HG03066 (cell line): ENCODE measurements at regions not wholly inside any gene's neighbourhood (a gene's known extent, or its start where the extent isn't known, plus 50 kb on each side); places are given as distances from the start of the nearest gene placed in this dataset.
"Not testable (repeated sequence)": the region's sequence is repeated elsewhere in the genome, so short reads cannot be mapped to it uniquely, and the experiment has no call there.

Experiments
- ATAC-seq: cut with Tn5 transposase; IDR thresholded peaks from one replicate; pipeline ENCODE4 v1.9.1; 2021; ENCODE audit warnings: low read depth; ENCODE audit not compliant: unreplicated experiment

GRCh38 chr1:224529844-224530243 lies 86.3 kb upstream of the CNIH3 start:
- ATAC-seq = no peak

DNA sequence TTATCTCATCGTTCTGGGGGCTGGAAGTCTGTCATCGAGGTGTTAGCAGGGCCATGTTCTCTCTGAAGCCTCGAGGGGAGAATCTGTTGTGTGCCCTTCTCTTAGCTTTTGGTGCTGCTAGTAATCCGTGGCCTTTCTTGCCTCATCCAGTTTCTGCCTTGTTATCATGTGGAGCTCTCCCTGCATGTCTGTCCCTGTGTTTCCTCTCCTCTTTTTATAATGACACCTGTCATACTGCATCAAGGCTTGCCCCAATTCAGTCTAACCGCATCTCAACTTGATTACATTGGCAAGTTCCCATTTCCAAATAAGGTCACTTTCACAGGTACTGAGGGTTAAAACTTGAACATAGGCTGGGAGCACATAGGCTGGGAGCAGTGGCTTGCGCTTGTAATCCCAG lies 82.6 kb upstream of the CNIH3 start:
- ATAC-seq = no peak

- no peak for ATAC-seq
These were observed 81.4 kb upstream of the CNIH3 start for GRCh38 chr1:224534731-224535130.

GRCh38 chr1:224535641-224536040 lies 80.5 kb upstream of the CNIH3 start:
- ATAC-seq = no peak

DNA sequence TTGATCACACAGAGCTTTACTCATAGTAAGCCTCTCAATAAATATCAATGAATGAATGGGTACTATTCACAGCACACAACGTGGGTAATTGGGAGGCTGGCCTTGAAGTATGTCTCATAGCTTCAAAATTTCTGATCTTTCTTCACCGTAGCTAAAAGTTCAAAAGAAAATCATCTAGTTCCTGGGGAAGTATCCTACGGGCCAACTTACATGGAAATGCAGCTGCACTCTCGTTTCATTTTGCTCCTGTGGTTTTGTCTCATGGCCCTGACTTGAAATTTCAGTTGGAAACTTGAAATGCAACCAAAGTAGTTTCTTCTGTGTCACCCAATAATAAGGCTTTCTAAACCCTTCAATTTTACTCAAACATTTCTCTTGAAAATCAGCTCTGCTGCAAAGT lies 76.1 kb upstream of the CNIH3 start:
- no peak for ATAC-seq

GRCh38 chr1:224540535-224540934 lies 75.6 kb upstream of the CNIH3 start:
- no peak for ATAC-seq

DNA sequence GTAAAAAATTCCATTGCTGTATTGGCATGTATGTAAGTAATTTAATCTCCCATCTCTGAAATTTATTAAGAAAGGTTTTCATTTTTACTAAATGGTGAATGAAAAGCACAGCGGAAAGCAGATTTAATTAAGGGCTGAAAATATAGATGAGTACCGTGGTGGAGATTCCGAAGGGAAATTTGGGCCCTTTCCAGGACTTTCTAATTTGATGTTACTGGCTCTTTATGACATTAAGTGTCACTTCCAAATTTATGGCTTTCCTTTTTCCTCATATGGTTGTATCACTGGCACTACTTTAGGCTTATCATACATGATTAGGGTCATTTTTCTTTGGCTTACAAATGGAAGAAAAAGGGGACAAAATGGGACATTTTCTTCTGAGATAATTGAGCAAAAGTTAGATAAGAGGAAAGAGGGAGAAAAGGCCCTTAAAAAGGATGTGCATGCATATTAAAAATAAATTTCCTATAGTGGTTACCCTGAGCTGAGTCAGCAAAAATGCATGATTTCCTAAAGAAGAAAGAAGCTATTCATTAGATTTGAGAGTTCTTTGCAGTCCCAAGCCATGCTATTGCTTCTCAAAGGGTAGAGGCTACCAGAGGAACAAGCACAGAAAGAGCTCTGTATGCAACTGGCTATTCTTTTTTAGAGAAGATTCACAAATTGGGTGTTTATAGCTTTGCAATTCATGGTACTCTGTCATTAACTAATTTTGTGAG lies 74.9 kb upstream of the CNIH3 start:
- ATAC-seq = no peak

GRCh38 chr1:224541901-224542630 lies 74.1 kb upstream of the CNIH3 start:
- ATAC-seq = no peak

GRCh38 chr1:224542783-224543440 lies 73.2 kb upstream of the CNIH3 start:
- no peak for ATAC-seq

GRCh38 chr1:224543453-224543852 lies 72.7 kb upstream of the CNIH3 start:
- ATAC-seq = no peak

- no peak for ATAC-seq
These were observed 71.6 kb upstream of the CNIH3 start for GRCh38 chr1:224544346-224545110.

DNA sequence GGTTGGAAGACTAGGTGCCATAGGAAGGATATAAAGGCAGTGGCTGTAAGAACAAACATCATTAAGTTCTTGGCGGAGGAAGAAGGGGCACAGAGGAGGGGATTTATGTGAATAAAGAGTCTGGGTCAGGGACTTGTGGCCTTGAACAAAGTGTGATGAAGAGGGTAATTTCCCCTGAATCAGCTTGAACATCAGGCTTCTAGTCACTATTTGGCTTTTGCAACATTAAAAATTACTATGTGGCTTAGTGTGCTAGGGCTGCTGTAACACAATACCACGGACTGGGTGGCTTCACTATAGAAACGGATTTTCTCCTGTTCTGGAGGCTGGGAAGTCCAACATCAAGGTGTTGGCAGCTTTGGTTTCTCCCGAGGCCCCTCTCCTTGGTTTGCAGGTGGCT lies 70.5 kb upstream of the CNIH3 start:
- ATAC-seq = no peak

DNA sequence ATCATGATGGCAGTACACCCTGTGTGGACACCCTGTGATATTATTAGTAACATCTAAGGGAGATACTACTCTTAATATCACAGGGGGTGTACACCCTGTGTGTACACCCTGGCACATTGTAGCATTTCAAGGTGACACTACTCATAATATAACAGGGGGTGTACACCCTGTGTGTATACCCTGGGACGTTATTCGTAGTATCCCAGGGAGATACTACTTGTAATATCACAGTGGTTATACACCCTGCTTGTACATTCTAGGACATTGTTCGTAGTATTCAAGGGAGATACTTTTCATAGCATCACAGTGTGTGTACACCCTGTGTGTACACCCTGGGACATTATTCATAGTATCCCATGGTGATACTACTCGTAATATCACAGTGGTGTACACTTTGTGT lies 67.4 kb upstream of the CNIH3 start:
- ATAC-seq = no peak

- ATAC-seq = not testable (repeated sequence)
These were observed 64.9 kb upstream of the CNIH3 start for GRCh38 chr1:224551189-224551588.

GRCh38 chr1:224554056-224554455 lies 62.1 kb upstream of the CNIH3 start:
- no peak for ATAC-seq

DNA sequence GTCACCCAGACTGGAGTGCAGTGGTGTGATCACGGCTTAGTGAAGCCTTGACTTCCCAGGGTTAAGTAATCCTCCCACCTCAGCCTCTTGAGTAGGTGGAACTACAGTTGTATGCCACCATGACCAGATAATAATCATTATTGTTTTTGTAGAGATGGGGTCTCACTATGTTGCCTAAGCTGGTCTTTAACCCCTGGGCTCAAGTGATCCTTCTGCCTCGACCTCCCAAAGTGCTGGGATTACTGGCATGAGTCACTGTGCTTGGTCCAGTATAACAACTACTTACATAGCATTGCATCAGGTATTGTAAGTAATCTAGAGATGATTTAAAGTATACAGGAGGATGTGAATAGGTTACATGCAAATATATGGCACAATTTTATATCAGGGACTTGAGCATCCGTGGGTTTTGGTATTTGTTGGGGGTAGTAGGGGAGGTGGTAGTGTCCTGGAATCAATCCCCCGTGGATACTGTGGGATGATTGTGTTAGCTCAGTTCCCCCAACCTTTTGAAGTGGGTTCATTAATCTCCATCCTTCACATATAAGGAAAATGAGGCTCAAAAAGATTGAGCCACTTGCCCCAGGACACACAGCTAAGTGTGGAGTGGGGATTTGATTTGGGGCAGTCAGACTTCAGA lies 61.4 kb upstream of the CNIH3 start:
- ATAC-seq = no peak

DNA sequence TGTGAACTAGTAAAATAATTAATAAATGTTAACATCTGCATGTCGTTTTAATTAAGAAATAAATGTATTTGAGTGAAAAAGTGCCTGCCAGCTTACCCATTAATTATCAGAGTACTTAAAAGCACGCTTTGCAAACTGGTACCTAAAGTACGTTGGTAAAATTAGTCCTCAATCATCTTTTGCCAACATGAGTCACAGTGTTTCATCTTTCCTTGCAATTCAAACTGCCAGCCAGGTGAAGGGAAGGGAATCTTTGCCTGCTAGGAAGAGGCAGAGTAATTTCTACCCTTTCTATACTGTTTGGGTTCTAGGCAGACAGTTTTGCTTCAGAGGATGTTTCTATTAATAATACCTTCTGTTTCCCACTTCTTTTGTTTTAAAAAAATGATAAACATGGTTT lies 57.2 kb upstream of the CNIH3 start:
- ATAC-seq = no peak

DNA sequence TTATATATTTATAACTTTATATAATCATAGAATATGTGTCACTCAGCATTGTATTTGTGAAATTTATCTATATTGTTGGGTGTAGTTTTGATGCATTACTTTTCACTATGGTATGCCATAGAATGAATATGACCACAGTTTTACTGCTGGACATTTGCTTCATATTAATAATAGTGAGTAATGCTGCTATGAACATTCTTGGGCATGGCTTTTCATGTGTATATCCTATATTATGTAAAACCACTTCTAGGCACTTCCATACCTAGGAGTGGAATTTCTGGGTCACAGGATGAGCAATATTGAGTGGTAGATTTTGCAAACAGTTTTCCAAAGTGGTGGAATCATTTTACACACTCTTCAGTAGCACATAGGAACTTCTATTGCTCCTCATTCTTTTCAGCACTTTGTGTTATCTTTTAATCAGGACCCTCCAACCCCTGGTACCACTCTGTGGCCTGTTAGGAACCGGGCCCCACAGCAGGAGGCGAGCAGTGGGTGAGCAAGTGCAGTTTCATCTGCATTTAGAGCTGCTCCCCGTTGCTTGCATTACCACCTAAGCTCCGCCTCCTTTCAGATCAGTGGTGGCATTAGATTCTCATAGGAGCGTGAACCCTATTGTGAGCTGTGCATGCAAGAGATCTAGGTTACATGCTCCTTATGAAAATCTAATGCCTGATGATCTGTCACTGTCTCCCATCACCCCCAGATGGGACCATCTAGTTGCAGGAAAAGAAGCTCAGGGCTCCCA lies 56.0 kb upstream of the CNIH3 start:
- no peak for ATAC-seq

DNA sequence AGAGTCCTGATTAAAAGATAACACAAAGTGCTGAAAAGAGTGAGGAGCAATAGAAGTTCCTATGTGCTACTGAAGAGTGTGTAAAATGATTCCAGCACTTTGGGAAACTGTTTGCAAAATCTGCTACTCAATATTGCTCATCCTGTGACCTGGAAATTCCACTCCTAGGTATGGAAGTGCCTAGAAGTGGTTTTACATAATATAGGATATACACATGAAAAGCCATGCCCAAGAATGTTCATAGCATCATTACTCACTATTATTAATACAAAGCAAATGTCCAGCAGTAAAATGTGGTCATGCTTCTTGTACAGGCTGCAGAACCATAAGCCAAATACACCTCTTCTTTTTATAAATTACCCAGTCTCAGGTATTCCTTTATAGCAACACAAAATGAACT lies 53.2 kb upstream of the CNIH3 start:
- ATAC-seq = not testable (repeated sequence)

DNA sequence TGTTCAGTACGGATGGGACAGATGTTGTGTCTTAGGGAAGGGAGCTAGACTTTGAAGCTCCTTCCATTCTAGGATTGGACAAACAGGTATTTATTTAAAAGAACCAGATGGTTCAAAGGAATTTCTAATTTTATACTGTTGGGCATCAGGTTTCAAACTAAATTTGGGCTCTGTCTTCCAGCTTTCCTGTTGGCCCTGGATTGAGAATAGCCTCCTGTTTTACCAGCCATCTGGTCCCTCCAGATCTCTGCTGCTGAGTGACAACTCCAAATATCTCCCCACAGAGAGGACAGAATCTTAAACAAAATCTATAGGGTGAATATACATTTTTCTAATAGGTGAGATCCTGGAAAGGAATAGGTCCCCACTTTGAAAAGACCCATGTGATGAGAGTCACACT lies 52.5 kb upstream of the CNIH3 start:
- ATAC-seq = no peak
